ENCODE measurements at regions not wholly inside any gene's neighbourhood (a gene's known extent, or its start where the extent isn't known, plus 50 kb on each side); places are given as distances from the start of the nearest gene placed in this dataset.

- TF ChIP-seq CTCF (IDR thresholded peaks at IDR 0.05) (no peak), POLR2AphosphoS5 (IDR thresholded peaks at IDR 0.05) (no peak), POLR2A (IDR thresholded peaks at IDR 0.05) (no peak)
These were observed 988.3 kb downstream of the VRK1 start for GRCh38 chr14:97785495-97785894.

Data from breast epithelium (tissue), 3 donors.